Activated T-cell treated with anti-CD3 and anti-CD28 coated beads, Interleukin-2, amount 50 U/mL, for 48 hours (primary cell): ENCODE measurements at regions not wholly inside any gene's neighbourhood (a gene's known extent, or its start where the extent isn't known, plus 50 kb on each side); places are given as distances from the start of the nearest gene placed in this dataset.
"Not testable (repeated sequence)": the region's sequence is repeated elsewhere in the genome, so short reads cannot be mapped to it uniquely, and the experiment has no call there.

Experiments
- DNase-seq, 2 experiments: peaks; one replicate each; pipeline ENCODE4 v3.0.0-alpha.2; 2020

GRCh38 chr7:89401099-89401498, 605.6 kb upstream of the TEX47 start:
- no peak for DNase-seq

DNA sequence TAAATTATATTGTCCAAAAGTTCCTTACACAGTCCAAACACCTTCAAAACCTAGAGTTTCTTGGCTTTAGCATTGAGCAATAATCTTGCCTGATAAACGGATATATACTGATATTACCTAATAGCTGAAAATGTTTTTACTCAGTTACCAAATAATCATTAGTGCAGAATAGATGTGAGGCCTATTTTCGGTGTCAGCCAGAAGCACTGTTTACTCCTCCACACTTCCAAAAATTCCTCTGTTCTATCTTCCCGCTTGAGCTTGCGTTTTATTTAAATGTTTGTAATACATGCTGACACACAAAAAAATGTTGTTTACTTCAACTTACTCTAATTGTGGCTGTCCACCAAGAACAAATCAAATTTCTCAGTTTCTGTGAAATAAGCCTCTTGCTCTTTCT, 606.2 kb upstream of the TEX47 start:
- no peak for DNase-seq

DNA sequence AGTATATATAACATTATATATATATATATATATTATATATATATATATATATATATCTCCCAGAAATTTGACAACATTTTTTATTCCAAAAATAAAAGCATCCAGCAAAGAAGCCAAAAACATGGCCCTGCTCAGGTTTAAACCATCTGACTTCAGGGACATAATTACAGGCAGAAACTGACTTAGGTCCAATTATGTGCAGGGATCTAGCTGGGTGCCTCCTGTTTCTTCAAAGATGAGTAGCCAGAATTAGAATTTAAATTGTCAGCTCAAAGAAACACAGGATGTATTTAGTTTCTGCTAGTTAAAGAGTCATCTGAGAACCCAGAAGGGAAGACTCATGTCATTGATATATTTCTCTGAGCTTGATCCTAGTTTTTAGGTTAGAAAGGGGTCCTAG, 656.4 kb upstream of the TEX47 start:
- DNase-seq: no peak

- no peak for DNase-seq
Measured at GRCh38 chr7:89456556-89456955, 661.0 kb upstream of the TEX47 start.

DNA sequence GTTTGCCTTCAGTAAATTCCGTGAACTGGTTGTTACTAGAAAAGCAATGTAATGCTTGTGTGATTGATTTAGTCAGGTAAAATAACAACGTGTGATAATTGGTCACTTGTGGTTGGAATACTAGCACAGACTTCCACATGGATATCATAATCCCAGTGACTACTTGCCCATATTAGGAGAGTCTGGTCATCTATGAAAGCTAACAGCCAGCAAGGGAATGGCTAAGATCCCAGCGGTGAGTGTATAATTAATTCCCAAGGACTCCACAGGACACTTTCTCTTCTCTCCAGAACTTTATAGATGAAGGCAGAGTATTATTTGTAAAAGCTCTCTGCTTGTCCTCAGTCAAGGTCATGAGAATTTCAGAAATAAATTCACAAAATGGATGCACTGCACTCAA, 662.6 kb upstream of the TEX47 start:
- DNase-seq: no peak

- no peak for DNase-seq
Measured at GRCh38 chr7:89474456-89474855, 678.9 kb upstream of the TEX47 start.

GRCh38 chr7:89477991-89478390, 676.3 kb upstream of the STEAP1 start:
- DNase-seq: no peak

GRCh38 chr7:89495704-89496103, 658.6 kb upstream of the STEAP1 start:
- DNase-seq: no peak

GRCh38 chr7:89500084-89500483, 654.2 kb upstream of the STEAP1 start:
- no peak for DNase-seq

DNA sequence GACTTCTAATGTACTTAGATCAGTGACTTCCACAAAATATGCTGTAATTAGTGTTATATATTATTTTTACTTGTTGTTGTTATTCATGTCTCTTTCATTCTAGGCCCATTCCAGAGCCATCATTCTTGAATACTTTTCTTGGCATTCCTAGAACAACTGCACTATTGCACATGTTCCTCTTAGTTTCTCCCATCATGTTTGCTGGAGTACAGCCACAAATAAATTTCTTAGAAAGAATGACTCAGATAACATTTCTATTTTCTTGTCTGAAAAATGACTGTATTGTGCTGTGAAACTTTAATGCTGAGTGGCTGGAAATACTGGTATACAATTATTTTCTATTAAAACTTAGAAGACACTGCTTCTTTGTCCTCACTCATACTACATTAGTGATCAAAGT, 651.0 kb upstream of the STEAP1 start:
- no peak for DNase-seq

DNA sequence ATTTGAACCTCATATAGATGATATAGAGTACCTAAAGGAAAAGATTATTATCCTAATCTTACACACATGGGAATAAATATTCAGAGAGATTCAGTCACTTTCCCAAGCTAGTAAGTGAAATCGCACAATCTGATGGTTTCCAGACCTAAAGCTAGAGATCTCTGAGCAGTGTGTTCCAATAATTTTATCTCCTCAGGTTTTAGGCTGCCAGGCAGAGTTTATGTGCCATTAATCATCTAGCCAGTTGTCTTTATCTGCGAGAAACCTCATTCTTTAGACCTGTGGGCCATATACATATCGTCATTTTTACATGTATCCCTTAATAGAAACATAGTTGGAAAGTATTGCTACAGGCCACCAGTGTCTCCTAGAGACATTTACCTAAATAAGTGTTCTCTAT, 647.2 kb upstream of the STEAP1 start:
- no peak for DNase-seq

GRCh38 chr7:89511900-89512299, 642.4 kb upstream of the STEAP1 start:
- no peak for DNase-seq

GRCh38 chr7:89514970-89515369, 639.3 kb upstream of the STEAP1 start:
- no peak for DNase-seq

DNA sequence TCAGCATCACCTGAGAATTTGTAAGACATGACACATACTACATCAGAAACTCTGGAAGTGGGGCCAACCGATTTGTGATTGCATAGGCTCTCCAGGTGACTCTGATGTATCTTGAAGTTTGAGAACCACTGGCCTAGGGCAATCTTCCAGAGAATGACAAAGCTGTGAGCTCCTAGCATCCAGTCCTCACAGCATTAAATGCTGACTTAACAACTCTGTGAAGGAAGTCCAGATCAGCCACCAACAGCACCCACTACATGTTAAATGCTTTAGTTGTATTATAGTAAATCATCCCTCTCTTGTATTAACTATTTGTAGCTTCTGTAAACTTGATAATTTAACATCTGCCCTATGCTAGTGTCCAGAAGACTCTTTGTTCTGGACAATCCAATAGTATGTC, 636.5 kb upstream of the STEAP1 start:
- DNase-seq: no peak

DNA sequence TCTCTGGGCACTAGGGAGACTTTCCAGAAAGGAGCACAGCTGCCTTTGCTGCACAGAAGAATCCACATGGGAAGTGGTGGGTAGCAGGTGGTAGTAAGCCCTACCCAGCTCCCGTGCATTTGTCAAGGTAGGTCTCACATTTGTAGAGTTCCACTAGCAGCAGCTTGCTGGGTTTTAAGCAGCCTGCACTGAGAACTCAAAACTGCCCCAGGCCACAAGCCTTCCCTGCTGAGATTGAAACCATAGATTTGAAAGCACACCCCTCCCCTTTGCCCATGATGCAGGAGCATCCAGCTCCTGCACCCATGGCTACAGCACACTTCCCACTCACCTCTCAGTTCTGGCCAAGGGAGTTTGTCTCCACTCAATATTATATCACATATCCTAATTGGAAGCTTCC, 604.5 kb upstream of the STEAP1 start:
- no peak for DNase-seq

- DNase-seq: no peak
Measured at GRCh38 chr7:89554209-89554608, 600.1 kb upstream of the STEAP1 start.

DNA sequence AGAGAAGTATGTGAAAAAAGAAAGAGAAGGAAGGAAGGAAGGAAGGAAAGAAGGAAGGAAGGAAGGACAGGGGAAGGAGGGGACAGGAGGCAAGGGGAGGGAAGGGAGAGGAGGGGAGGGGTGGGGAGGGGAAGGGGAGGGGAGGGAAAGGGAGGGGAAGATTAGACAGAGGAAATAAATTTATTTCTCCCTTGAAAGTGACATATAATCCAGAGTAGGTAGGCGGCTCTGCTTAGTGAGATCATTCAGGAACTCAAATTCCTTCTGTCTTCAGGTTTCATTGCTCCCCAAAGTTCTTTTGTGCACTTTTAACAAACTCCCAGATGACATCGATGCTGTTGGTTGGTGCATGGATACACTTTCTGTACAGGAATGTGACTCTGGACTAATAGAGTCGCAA, 594.7 kb upstream of the STEAP1 start:
- DNase-seq: no peak

GRCh38 chr7:89563597-89563996, 590.7 kb upstream of the STEAP1 start:
- DNase-seq: no peak

GRCh38 chr7:89584896-89585295, 569.4 kb upstream of the STEAP1 start:
- no peak for DNase-seq

GRCh38 chr7:89593125-89593524, 561.1 kb upstream of the STEAP1 start:
- DNase-seq: no peak

GRCh38 chr7:89602984-89603383, 551.3 kb upstream of the STEAP1 start:
- no peak for DNase-seq

- no peak for DNase-seq
Measured at GRCh38 chr7:89605362-89605761, 548.9 kb upstream of the STEAP1 start.

GRCh38 chr7:89606511-89606910, 547.8 kb upstream of the STEAP1 start:
- DNase-seq: no peak

- peak in 1 of 2 experiments; percentile 22 for DNase-seq
Measured at GRCh38 chr7:89607792-89608191, 546.5 kb upstream of the STEAP1 start.

- DNase-seq: not testable (repeated sequence)
Measured at GRCh38 chr7:89616829-89617228, 537.4 kb upstream of the STEAP1 start.

DNA sequence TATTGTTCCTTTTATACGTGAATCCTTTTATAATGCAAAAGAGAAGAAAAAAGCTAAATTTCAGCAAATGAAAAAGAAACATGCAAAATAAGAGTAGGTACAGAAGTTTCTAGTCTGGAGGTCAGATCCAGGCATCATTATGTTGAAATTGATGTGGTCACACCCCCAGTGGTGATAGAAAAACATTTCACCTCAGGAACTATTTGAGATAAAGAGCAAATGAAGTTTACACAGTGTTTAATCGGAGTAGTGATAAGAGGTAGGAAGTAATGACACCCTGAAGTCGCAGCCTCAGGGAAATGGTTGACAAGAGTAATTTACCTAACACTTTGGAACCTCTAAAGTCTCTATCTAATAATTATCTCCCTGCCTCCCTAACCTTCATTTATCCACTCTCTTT, 536.0 kb upstream of the STEAP1 start:
- no peak for DNase-seq
